ENCODE measurements at regions not wholly inside any gene's neighbourhood (a gene's known extent, or its start where the extent isn't known, plus 50 kb on each side); places are given as distances from the start of the nearest gene placed in this dataset.

DNA sequence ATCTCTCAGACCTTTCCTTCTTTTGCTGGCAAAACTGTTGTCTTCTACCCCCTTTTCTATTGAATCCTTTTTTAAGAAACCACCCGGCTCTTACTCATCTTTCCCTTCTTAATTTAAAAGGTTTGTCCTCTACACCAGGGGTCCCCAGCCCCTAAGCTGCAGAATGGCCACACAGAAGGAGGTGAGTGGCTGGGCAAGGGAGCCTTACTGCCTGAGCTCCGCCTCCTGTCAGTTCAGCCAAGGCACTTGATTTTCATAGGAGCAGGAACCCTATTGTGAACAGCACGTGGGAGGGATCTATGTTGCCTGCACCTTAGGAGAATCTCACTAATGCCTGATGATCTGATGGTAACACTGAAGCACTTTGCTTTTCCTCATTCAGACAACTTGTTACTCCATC, 726.3 kb upstream of the INTU start:
- TF ChIP-seq, protein P1, sequence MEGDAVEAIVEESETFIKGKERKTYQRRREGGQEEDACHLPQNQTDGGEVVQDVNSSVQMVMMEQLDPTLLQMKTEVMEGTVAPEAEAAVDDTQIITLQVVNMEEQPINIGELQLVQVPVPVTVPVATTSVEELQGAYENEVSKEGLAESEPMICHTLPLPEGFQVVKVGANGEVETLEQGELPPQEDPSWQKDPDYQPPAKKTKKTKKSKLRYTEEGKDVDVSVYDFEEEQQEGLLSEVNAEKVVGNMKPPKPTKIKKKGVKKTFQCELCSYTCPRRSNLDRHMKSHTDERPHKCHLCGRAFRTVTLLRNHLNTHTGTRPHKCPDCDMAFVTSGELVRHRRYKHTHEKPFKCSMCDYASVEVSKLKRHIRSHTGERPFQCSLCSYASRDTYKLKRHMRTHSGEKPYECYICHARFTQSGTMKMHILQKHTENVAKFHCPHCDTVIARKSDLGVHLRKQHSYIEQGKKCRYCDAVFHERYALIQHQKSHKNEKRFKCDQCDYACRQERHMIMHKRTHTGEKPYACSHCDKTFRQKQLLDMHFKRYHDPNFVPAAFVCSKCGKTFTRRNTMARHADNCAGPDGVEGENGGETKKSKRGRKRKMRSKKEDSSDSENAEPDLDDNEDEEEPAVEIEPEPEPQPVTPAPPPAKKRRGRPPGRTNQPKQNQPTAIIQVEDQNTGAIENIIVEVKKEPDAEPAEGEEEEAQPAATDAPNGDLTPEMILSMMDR (IDR thresholded peaks at IDR 0.05; ENCODE audit: extremely low read depth in 1 of 2, insufficient read depth in 1 of 2, low read depth in 1 of 2, low read length in 2 of 2), result no peak
- TF ChIP-seq EZH2 (IDR thresholded peaks at IDR 0.05; ENCODE audit: borderline replicate concordance, low read depth, low read length, severe bottlenecking) (no peak), POLR2A (IDR thresholded peaks at IDR 0.05; ENCODE audit: low read depth, low read length) (no peak), POLR2AphosphoS5 (IDR thresholded peaks at IDR 0.05; ENCODE audit: insufficient read depth, low read depth, low read length) (no peak), JUN (IDR thresholded peaks at IDR 0.05; ENCODE audit: borderline replicate concordance, insufficient read depth, insufficient read length, low read depth) (no peak), MYC (IDR thresholded peaks at IDR 0.05; ENCODE audit: low read depth, low read length) (no peak), FOS (IDR thresholded peaks at IDR 0.05; ENCODE audit: borderline replicate concordance, insufficient read depth, low read length) (no peak)
